Tibial nerve (tissue), 4 donors: ENCODE measurements at regions not wholly inside any gene's neighbourhood (a gene's known extent, or its start where the extent isn't known, plus 50 kb on each side); places are given as distances from the start of the nearest gene placed in this dataset.
"Not testable (repeated sequence)": the region's sequence is repeated elsewhere in the genome, so short reads cannot be mapped to it uniquely, and the experiment has no call there.

Experiments
- EP300 ChIP-seq, 2 donors: sonication (generic); formaldehyde crosslinking; IDR thresholded peaks; one replicate each; pipeline ENCODE4 v1.6.1; 2017; ENCODE audit warnings: antibody characterized with exemption in 2 of 2, mild to moderate bottlenecking in 1 of 2
- TF ChIP-seq, protein P1 (sequence below), 5 experiments: fragments of 200-600 bp in 3 of 5; fragments of 450-650 bp in 2 of 5; sonication (generic) in 3 of 5; IDR thresholded peaks; one replicate each; pipeline ENCODE4 v1.5.1; 2016 to 2019; ENCODE audit warnings: antibody characterized with exemption in 5 of 5, mild to moderate bottlenecking in 3 of 5, moderate library complexity in 2 of 5

DNA sequence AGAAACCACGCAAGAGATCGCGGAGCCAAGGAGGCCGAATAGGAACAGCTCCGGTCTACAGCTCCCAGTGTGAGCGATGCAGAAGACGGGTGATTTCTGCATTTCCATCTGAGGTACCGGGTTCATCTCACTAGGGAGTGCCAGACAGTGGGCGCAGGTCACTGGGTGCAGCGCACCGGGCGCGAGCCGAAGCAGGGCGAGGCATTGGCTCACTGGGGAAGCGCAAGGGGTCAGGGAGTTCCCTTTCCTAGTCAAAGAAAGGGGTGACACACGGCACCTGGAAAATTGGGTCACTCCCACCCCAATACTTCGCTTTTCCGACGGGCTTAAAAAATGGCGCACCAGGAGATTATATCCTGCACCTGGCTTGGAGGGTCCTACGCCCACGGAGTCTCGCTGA is 94.9 kb upstream of the NEK3 start:
- TF ChIP-seq, protein P1, sequence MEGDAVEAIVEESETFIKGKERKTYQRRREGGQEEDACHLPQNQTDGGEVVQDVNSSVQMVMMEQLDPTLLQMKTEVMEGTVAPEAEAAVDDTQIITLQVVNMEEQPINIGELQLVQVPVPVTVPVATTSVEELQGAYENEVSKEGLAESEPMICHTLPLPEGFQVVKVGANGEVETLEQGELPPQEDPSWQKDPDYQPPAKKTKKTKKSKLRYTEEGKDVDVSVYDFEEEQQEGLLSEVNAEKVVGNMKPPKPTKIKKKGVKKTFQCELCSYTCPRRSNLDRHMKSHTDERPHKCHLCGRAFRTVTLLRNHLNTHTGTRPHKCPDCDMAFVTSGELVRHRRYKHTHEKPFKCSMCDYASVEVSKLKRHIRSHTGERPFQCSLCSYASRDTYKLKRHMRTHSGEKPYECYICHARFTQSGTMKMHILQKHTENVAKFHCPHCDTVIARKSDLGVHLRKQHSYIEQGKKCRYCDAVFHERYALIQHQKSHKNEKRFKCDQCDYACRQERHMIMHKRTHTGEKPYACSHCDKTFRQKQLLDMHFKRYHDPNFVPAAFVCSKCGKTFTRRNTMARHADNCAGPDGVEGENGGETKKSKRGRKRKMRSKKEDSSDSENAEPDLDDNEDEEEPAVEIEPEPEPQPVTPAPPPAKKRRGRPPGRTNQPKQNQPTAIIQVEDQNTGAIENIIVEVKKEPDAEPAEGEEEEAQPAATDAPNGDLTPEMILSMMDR (IDR thresholded peaks at IDR 0.05): not testable (repeated sequence)
- not testable (repeated sequence) for TF ChIP-seq EP300 (IDR thresholded peaks at IDR 0.05)
